ENCODE measurements at regions not wholly inside any gene's neighbourhood (a gene's known extent, or its start where the extent isn't known, plus 50 kb on each side); places are given as distances from the start of the nearest gene placed in this dataset.

- no peak overlapping the region for H2BK20ac ChIP-seq (ENCODE audit: low read length)
- no peaks in the 10 kb centered on the region for H4K20me1 ChIP-seq (replicated peaks in 1 of 2; ENCODE audit: control insufficient read depth in 1 of 2, insufficient read depth in 2 of 2, low read length in 2 of 2)
- ChIA-PET POLR2A (ENCODE audit: partially characterized antibody) (no interaction called here), CTCF (ENCODE audit: partially characterized antibody) (no interaction called here)
- H3K27me3 ChIP-seq (replicated peaks in 1 of 4; ENCODE audit: control insufficient read depth in 3 of 4, extremely low read depth in 1 of 4, insufficient read depth in 3 of 4, low read length in 3 of 4): no peaks in the 10 kb centered on the region
- no peak overlapping the region for H3K4me2 ChIP-seq (ENCODE audit: insufficient read depth in 1 of 2, low read depth in 2 of 2, low read length in 2 of 2)
- WGBS, 2 experiments (ENCODE audit: extremely low coverage in 1 of 2, insufficient coverage in 1 of 2, insufficient read length in 1 of 2, insufficient replicate concordance in 2 of 2, low coverage in 1 of 2, low lambda C conversion rate in 2 of 2, missing lambda C conversion rate in 1 of 2): 89% methylated on average over 5 of the region's 5 CpGs; no CpG with 5 or more reads in 1 of the 2 experiments
- H4K8ac ChIP-seq (ENCODE audit: extremely low read depth, insufficient read depth, low read length): no peak overlapping the region
- H2BK120ac ChIP-seq (replicated peaks; ENCODE audit: low read depth, low read length): no peak overlapping the region
- H2AFZ ChIP-seq (ENCODE audit: low read length): no peak overlapping the region
- no peaks in the 10 kb centered on the region for H3K79me2 ChIP-seq (ENCODE audit: control insufficient read depth in 1 of 2, insufficient read depth in 2 of 2, low read length in 2 of 2)
- DNase-seq (ENCODE audit: low read depth in 1 of 2, low spot score in 2 of 2): no peak
- H3K9ac ChIP-seq (replicated peaks in 1 of 4; ENCODE audit: extremely low read depth in 1 of 4, low read depth in 3 of 4, low read length in 3 of 4): no peak overlapping the region
- H3K27ac ChIP-seq (ENCODE audit: low read depth, low read length): no peak overlapping the region
- no peak overlapping the region for H2BK12ac ChIP-seq (ENCODE audit: low read depth, low read length)
- no peak overlapping the region for H3K23ac ChIP-seq (ENCODE audit: insufficient read length)
- no peaks in the 10 kb centered on the region for H3K36me3 ChIP-seq (ENCODE audit: control insufficient read depth in 2 of 4, insufficient read depth in 4 of 4, low read length in 3 of 4)
- H2BK5ac ChIP-seq (ENCODE audit: low read depth, low read length): no peak overlapping the region
- H3K4me1 ChIP-seq (replicated peaks in 1 of 4; ENCODE audit: control insufficient read depth in 3 of 4, insufficient read depth in 4 of 4, low read length in 3 of 4): no peaks in the 10 kb centered on the region
- no peak for FAIRE-seq
- H2AK5ac ChIP-seq (ENCODE audit: low read depth, low read length): no peak overlapping the region
- H3K9me3 ChIP-seq (ENCODE audit: insufficient read depth in 2 of 2, low read depth in 1 of 2, low read length in 1 of 2): peaks cover 11 to 12% of the 10 kb centered on the region in 2 experiments; a peak in 2 of 4 replicates
- H3K79me1 ChIP-seq (ENCODE audit: low read depth, low read length): no peaks in the 10 kb centered on the region
- H3K23me2 ChIP-seq (ENCODE audit: low read depth, low read length): no peaks in the 10 kb centered on the region
- H3K4me3 ChIP-seq (ENCODE audit: extremely low read depth in 1 of 4, insufficient read depth in 2 of 4, low read depth in 3 of 4, low read length in 4 of 4): no peak overlapping the region
- no peak overlapping the region for H3K14ac ChIP-seq (ENCODE audit: insufficient read length)
- no peak overlapping the region for H3K4ac ChIP-seq (replicated peaks; ENCODE audit: insufficient read length, low read depth, low read length)
- no peak overlapping the region for H2BK15ac ChIP-seq (ENCODE audit: low read length)
- no peak overlapping the region for H3K18ac ChIP-seq (ENCODE audit: extremely low read depth, low read length)
- H4K91ac ChIP-seq (replicated peaks; ENCODE audit: insufficient read length, low read length): no peak overlapping the region
- TF ChIP-seq CBX5 (IDR thresholded peaks at IDR 0.05; ENCODE audit: low read depth, low read length) (no peak), JUN (IDR thresholded peaks at IDR 0.05; ENCODE audit: low read depth, low read length) (no peak), KDM5A (IDR thresholded peaks at IDR 0.05; ENCODE audit: low read length) (no peak; the same call in 1 of the 2 replicates), ASH2L (IDR thresholded peaks at IDR 0.05; ENCODE audit: low read length) (no peak), JUND (IDR thresholded peaks at IDR 0.05; ENCODE audit: low read length) (no peak), BACH1 (IDR thresholded peaks at IDR 0.05; ENCODE audit: low read length) (no peak), ATF3 (IDR thresholded peaks at IDR 0.05; ENCODE audit: insufficient read depth, low read depth, low read length) (no peak), CEBPB (IDR thresholded peaks at IDR 0.05; ENCODE audit: low read depth, low read length) (no peak), ATF2 (IDR thresholded peaks at IDR 0.05; ENCODE audit: low read length) (no peak), NRF1 (IDR thresholded peaks at IDR 0.05; ENCODE audit: low read depth, low read length) (no peak), POLR2A (IDR thresholded peaks at IDR 0.05; ENCODE audit: control extremely low read depth in 1 of 2, low read depth in 2 of 2, low read length in 2 of 2) (no peak)
- H3K56ac ChIP-seq (replicated peaks; ENCODE audit: insufficient read length, low read depth, low read length): no peak overlapping the region
- H4K5ac ChIP-seq (ENCODE audit: insufficient read length, low read depth, low read length): no peak overlapping the region
Observed at GRCh38 chr7:68119411-68119810, 1122.8 kb downstream of the TYW1 start.

Data from H1 (cell line).